ENCODE measurements at regions not wholly inside any gene's neighbourhood (a gene's known extent, or its start where the extent isn't known, plus 50 kb on each side); places are given as distances from the start of the nearest gene placed in this dataset.

DNA sequence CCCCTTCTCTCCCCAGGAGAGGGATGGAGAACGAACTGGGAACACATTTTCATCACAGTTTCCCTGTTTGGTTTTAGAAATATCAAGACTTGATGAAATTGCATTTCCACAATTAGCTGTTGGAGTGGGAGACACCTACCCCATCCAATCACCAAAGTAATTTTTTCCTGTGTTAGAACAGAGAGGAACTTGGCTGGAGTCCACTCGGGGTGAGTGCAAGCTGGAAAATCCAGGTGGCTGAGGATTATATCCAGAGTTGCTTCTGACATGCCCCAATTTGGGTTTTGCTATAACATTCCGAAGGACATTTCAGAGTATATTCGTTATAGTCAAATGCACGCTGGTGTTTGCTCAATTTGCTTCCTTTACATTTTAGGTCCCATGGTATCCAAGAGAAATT lies 231.8 kb downstream of the C16orf95 start:
- Histone ChIP-seq H3K27me3 (ENCODE audit: insufficient read depth, low read length) (no peaks in the 10 kb centered on the region), H3K36me3 (ENCODE audit: insufficient read depth, low read length) (no peaks in the 10 kb centered on the region), H3K4me3 (ENCODE audit: insufficient read depth, low read depth, low read length) (no peak overlapping the region), H3K4me1 (ENCODE audit: insufficient read depth, low read length) (peaks cover 14% of the 10 kb centered on the region), H4K20me1 (ENCODE audit: insufficient read depth, low read length) (no peaks in the 10 kb centered on the region), H3K79me2 (ENCODE audit: insufficient read depth, low read length) (no peaks in the 10 kb centered on the region), H3K27ac (ENCODE audit: low read depth, low read length) (no peak overlapping the region), H3K9ac (ENCODE audit: low read length) (no peak overlapping the region), H3K4me2 (ENCODE audit: low read length) (no peak overlapping the region), H2AFZ (ENCODE audit: low read depth, low read length) (no peak overlapping the region), H3K9me3 (ENCODE audit: insufficient read depth, low read depth, low read length) (peaks cover 18% of the 10 kb centered on the region)
- TF ChIP-seq, protein P1, sequence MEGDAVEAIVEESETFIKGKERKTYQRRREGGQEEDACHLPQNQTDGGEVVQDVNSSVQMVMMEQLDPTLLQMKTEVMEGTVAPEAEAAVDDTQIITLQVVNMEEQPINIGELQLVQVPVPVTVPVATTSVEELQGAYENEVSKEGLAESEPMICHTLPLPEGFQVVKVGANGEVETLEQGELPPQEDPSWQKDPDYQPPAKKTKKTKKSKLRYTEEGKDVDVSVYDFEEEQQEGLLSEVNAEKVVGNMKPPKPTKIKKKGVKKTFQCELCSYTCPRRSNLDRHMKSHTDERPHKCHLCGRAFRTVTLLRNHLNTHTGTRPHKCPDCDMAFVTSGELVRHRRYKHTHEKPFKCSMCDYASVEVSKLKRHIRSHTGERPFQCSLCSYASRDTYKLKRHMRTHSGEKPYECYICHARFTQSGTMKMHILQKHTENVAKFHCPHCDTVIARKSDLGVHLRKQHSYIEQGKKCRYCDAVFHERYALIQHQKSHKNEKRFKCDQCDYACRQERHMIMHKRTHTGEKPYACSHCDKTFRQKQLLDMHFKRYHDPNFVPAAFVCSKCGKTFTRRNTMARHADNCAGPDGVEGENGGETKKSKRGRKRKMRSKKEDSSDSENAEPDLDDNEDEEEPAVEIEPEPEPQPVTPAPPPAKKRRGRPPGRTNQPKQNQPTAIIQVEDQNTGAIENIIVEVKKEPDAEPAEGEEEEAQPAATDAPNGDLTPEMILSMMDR (IDR thresholded peaks at IDR 0.05; ENCODE audit: insufficient read depth, low read depth, low read length) = no peak
- no peak for TF ChIP-seq EZH2 (IDR thresholded peaks at IDR 0.05; ENCODE audit: insufficient read depth, low read length)
- no peak overlapping the region for H3K27ac Mint-ChIP-seq (ENCODE audit: unreplicated experiment)
- no peak for FAIRE-seq
- H3K36me3 Mint-ChIP-seq (ENCODE audit: low read depth, unreplicated experiment) = no peaks in the 10 kb centered on the region
- H3K4me3 Mint-ChIP-seq (ENCODE audit: unreplicated experiment) = no peak overlapping the region
- peaks cover 24% of the 10 kb centered on the region for H3K9me3 Mint-ChIP-seq (ENCODE audit: unreplicated experiment)
- peaks cover 9% of the 10 kb centered on the region for H3K27me3 Mint-ChIP-seq (ENCODE audit: low read depth, unreplicated experiment)
- no peak for DNase-seq (ENCODE audit: low read depth)
- peaks cover 2% of the 10 kb centered on the region for H3K4me1 Mint-ChIP-seq (ENCODE audit: low read depth, unreplicated experiment)

DNA sequence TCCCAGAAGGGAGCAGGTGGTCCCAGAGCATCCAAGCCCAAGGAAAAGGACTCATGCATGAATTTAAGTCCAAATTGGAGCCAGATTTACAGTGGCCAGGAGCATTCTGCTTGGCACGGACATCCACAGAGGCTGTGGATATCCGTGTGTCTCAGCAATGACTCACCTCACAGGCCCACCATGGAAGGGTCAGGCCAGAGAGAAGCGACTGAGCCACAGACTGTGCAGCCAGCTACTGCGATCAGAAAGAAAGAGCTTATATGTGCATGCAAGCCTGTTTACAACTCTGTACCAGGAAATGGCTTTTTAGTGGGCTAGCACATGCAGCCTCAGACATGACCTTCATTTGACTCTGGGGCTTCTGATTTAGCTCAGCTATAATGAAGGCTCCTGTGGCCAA lies 231.0 kb downstream of the C16orf95 start:
- H3K27ac ChIP-seq (ENCODE audit: low read depth, low read length) = peak overlapping the region; percentile 7
- H3K27me3 ChIP-seq (ENCODE audit: insufficient read depth, low read length) = no peaks in the 10 kb centered on the region
- H3K36me3 Mint-ChIP-seq (ENCODE audit: low read depth, unreplicated experiment) = no peaks in the 10 kb centered on the region
- H3K36me3 ChIP-seq (ENCODE audit: insufficient read depth, low read length) = no peaks in the 10 kb centered on the region
- peaks cover 14% of the 10 kb centered on the region for H3K4me1 ChIP-seq (ENCODE audit: insufficient read depth, low read length)
- H3K4me1 Mint-ChIP-seq (ENCODE audit: low read depth, unreplicated experiment) = peaks cover 2% of the 10 kb centered on the region
- peaks cover 24% of the 10 kb centered on the region for H3K9me3 Mint-ChIP-seq (ENCODE audit: unreplicated experiment)
- H3K4me2 ChIP-seq (ENCODE audit: low read length) = peak overlapping the region; percentile 57
- H3K4me3 ChIP-seq (ENCODE audit: insufficient read depth, low read depth, low read length) = no peak overlapping the region
- H3K4me3 Mint-ChIP-seq (ENCODE audit: unreplicated experiment) = no peak overlapping the region
- no peak overlapping the region for H3K27ac Mint-ChIP-seq (ENCODE audit: unreplicated experiment)
- TF ChIP-seq, protein P1 (IDR thresholded peaks at IDR 0.05; ENCODE audit: insufficient read depth, low read depth, low read length) = no peak
- no peak for TF ChIP-seq EZH2 (IDR thresholded peaks at IDR 0.05; ENCODE audit: insufficient read depth, low read length)
- H4K20me1 ChIP-seq (ENCODE audit: insufficient read depth, low read length) = no peaks in the 10 kb centered on the region
- H3K27me3 Mint-ChIP-seq (ENCODE audit: low read depth, unreplicated experiment) = peaks cover 9% of the 10 kb centered on the region
- DNase-seq (ENCODE audit: low read depth) (peak; percentile 85), FAIRE-seq (peak; percentile 95)
- H2AFZ ChIP-seq (ENCODE audit: low read depth, low read length) = no peak overlapping the region
- H3K9ac ChIP-seq (ENCODE audit: low read length) = no peak overlapping the region
- no peaks in the 10 kb centered on the region for H3K79me2 ChIP-seq (ENCODE audit: insufficient read depth, low read length)
- H3K9me3 ChIP-seq (ENCODE audit: insufficient read depth, low read depth, low read length) = peaks cover 18% of the 10 kb centered on the region

DNA sequence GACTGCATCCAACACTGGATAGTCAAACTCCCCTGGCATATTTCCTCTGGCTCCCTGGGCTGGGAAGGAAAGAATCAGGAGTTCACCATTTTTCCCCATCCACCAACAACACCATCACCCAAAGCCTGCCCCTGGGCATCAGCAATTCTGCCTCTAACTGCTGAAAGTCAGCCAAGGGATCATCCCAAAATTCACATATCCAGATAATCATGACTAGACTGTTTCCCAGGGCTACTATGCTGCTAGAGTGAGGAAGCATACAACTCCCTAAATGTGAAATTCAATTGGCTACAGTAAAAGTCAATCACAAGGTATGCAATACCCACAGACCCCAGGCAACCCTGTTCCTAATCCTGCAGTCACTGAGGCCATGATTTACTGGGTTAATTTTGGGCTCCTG lies 230.6 kb downstream of the C16orf95 start:
- no peaks in the 10 kb centered on the region for H3K36me3 ChIP-seq (ENCODE audit: insufficient read depth, low read length)
- Mint-ChIP-seq H3K9me3 (ENCODE audit: unreplicated experiment) (peaks cover 22% of the 10 kb centered on the region), H3K27me3 (ENCODE audit: low read depth, unreplicated experiment) (peaks cover 12% of the 10 kb centered on the region), H3K4me1 (ENCODE audit: low read depth, unreplicated experiment) (peaks cover 2% of the 10 kb centered on the region), H3K36me3 (ENCODE audit: low read depth, unreplicated experiment) (no peaks in the 10 kb centered on the region), H3K27ac (ENCODE audit: unreplicated experiment) (no peak overlapping the region), H3K4me3 (ENCODE audit: unreplicated experiment) (no peak overlapping the region)
- no peaks in the 10 kb centered on the region for H4K20me1 ChIP-seq (ENCODE audit: insufficient read depth, low read length)
- peak overlapping the region; percentile 7 for H3K27ac ChIP-seq (ENCODE audit: low read depth, low read length)
- DNase-seq (ENCODE audit: low read depth) = peak; percentile 78
- peaks cover 14% of the 10 kb centered on the region for H3K4me1 ChIP-seq (ENCODE audit: insufficient read depth, low read length)
- H3K9me3 ChIP-seq (ENCODE audit: insufficient read depth, low read depth, low read length) = peaks cover 15% of the 10 kb centered on the region
- H3K4me2 ChIP-seq (ENCODE audit: low read length) = peak overlapping the region; percentile 57
- TF ChIP-seq, protein P1 (IDR thresholded peaks at IDR 0.05; ENCODE audit: insufficient read depth, low read depth, low read length) = no peak
- TF ChIP-seq EZH2 (IDR thresholded peaks at IDR 0.05; ENCODE audit: insufficient read depth, low read length) = no peak
- H3K27me3 ChIP-seq (ENCODE audit: insufficient read depth, low read length) = no peaks in the 10 kb centered on the region
- H3K4me3 ChIP-seq (ENCODE audit: insufficient read depth, low read depth, low read length) = no peak overlapping the region
- H3K79me2 ChIP-seq (ENCODE audit: insufficient read depth, low read length) = no peaks in the 10 kb centered on the region
- no peak for FAIRE-seq
- no peak overlapping the region for H3K9ac ChIP-seq (ENCODE audit: low read length)
- H2AFZ ChIP-seq (ENCODE audit: low read depth, low read length) = no peak overlapping the region

All from astrocyte (in vitro differentiated cells and primary cell).